ENCODE measurements at regions not wholly inside any gene's neighbourhood (a gene's known extent, or its start where the extent isn't known, plus 50 kb on each side); places are given as distances from the start of the nearest gene placed in this dataset.

GRCh38 chr11:111026241-111026640 is 219.3 kb upstream of the POU2AF2 start:
- DNase-seq (ENCODE audit: low read depth) = no peak

- DNase-seq (ENCODE audit: low read depth) = no peak
Observed at GRCh38 chr11:111021131-111021530, 224.4 kb upstream of the POU2AF2 start.

GRCh38 chr11:111019871-111020670 is 225.5 kb upstream of the POU2AF2 start:
- DNase-seq (ENCODE audit: low read depth) = no peak

GRCh38 chr11:111019451-111019850 is 226.1 kb upstream of the POU2AF2 start:
- no peak for DNase-seq (ENCODE audit: low read depth)

- no peak for DNase-seq (ENCODE audit: low read depth)
Observed at GRCh38 chr11:111018566-111018965, 227.0 kb upstream of the POU2AF2 start.

GRCh38 chr11:111012491-111012890 is 233.0 kb upstream of the POU2AF2 start:
- no peak for DNase-seq (ENCODE audit: low read depth)

- no peak for DNase-seq (ENCODE audit: low read depth)
Observed at GRCh38 chr11:111011275-111011594, 234.3 kb upstream of the POU2AF2 start.

GRCh38 chr11:111010391-111011274 is 234.9 kb upstream of the POU2AF2 start:
- no peak for DNase-seq (ENCODE audit: low read depth)

- DNase-seq (ENCODE audit: low read depth) = no peak
Observed at GRCh38 chr11:111006227-111006626, 239.3 kb upstream of the POU2AF2 start.

GRCh38 chr11:111001986-111002611 is 243.4 kb upstream of the POU2AF2 start:
- peak; percentile 81 for DNase-seq (ENCODE audit: low read depth)

GRCh38 chr11:111001081-111001430 is 244.5 kb upstream of the POU2AF2 start:
- no peak for DNase-seq (ENCODE audit: low read depth)

- no peak for DNase-seq (ENCODE audit: low read depth)
Observed at GRCh38 chr11:111000400-111001080, 245.0 kb upstream of the POU2AF2 start.

GRCh38 chr11:110992481-110992880 is 253.0 kb upstream of the POU2AF2 start:
- DNase-seq (ENCODE audit: low read depth) = no peak

- no peak for DNase-seq (ENCODE audit: low read depth)
Observed at GRCh38 chr11:110991661-110992355, 253.7 kb upstream of the POU2AF2 start.

- no peak for DNase-seq (ENCODE audit: low read depth)
Observed at GRCh38 chr11:110990311-110990710, 255.2 kb upstream of the POU2AF2 start.

GRCh38 chr11:110989428-110990133 is 255.9 kb upstream of the POU2AF2 start:
- DNase-seq (ENCODE audit: low read depth) = no peak

- no peak for DNase-seq (ENCODE audit: low read depth)
Observed at GRCh38 chr11:110988671-110989070, 256.9 kb upstream of the POU2AF2 start.

- DNase-seq (ENCODE audit: low read depth) = no peak
Observed at GRCh38 chr11:110986016-110986415, 259.5 kb upstream of the POU2AF2 start.

- no peak for DNase-seq (ENCODE audit: low read depth)
Observed at GRCh38 chr11:110985547-110985946, 260.0 kb upstream of the POU2AF2 start.

GRCh38 chr11:110984693-110985092 is 260.8 kb upstream of the POU2AF2 start:
- no peak for DNase-seq (ENCODE audit: low read depth)

GRCh38 chr11:110984147-110984546 is 261.4 kb upstream of the POU2AF2 start:
- no peak for DNase-seq (ENCODE audit: low read depth)
